Natural killer cell (primary cell): ENCODE measurements at regions not wholly inside any gene's neighbourhood (a gene's known extent, or its start where the extent isn't known, plus 50 kb on each side); places are given as distances from the start of the nearest gene placed in this dataset.
"Not testable (repeated sequence)": the region's sequence is repeated elsewhere in the genome, so short reads cannot be mapped to it uniquely, and the experiment has no call there.

Source experiments
- ATAC-seq, 3 donors: fragments of 150-1000 bp in 2 of 3; fragments of 200-7000 bp in 1 of 3; cut with Tn5 transposase; 1 replicate in 1 of 3; 2 replicates in 2 of 3; pipeline ENCODE4 v1.10.0; 2021; ENCODE audit warnings: mild to moderate bottlenecking in 2 of 3, moderate library complexity in 2 of 3
- DNase-seq, 2 donors: peaks; one replicate each; pipeline versions ENCODE4 v3.0.0 to v3.0.0-alpha.2; 2013 to 2021; ENCODE audit warnings: mixed read lengths in 1 of 2
- H3K27ac ChIP-seq: one replicate; pipeline ENCODE4 v1.5.1; 2013; ENCODE audit warnings: mild to moderate bottlenecking, low read length
- H3K27me3 ChIP-seq: one replicate; pipeline ENCODE4 v1.6.1; 2013; ENCODE audit warnings: low read length; ENCODE audit not compliant: control insufficient read depth, insufficient read depth
- H3K36me3 ChIP-seq: one replicate; pipeline ENCODE4 v1.6.1; 2013; ENCODE audit warnings: low read length; ENCODE audit not compliant: control insufficient read depth, insufficient read depth
- H3K4me1 ChIP-seq: one replicate; pipeline ENCODE4 v1.6.1; 2013; ENCODE audit warnings: low read length; ENCODE audit not compliant: control insufficient read depth, insufficient read depth
- H3K4me3 ChIP-seq: one replicate; pipeline ENCODE4 v1.5.1; 2013; ENCODE audit warnings: low read length
- H3K9me3 ChIP-seq: one replicate; pipeline ENCODE4 v1.6.1; 2013; ENCODE audit warnings: low read length; ENCODE audit not compliant: control insufficient read depth, insufficient read depth
- H3K27ac Mint-ChIP-seq, 2 donors: one replicate each; pipeline ENCODE4 v1.8.0; 2022; ENCODE audit warnings: mild to moderate bottlenecking in 2 of 2, mixed read lengths in 2 of 2, moderate library complexity in 1 of 2
- H3K27me3 Mint-ChIP-seq, 2 donors: one replicate each; pipeline ENCODE4 v1.8.0; 2022; ENCODE audit warnings: low read depth in 2 of 2, mixed read lengths in 2 of 2
- H3K36me3 Mint-ChIP-seq: one replicate; pipeline ENCODE4 v1.8.0; 2022; ENCODE audit warnings: mixed read lengths
- H3K4me1 Mint-ChIP-seq, 2 donors: one replicate each; pipeline ENCODE4 v1.8.0; 2022; ENCODE audit warnings: mixed read lengths in 2 of 2
- H3K4me3 Mint-ChIP-seq: one replicate; pipeline ENCODE4 v1.8.0; 2022; ENCODE audit warnings: mild to moderate bottlenecking, moderate library complexity, mixed read lengths
- H3K9me3 Mint-ChIP-seq, 2 donors: one replicate each; pipeline ENCODE4 v1.8.0; 2022; ENCODE audit warnings: mixed read lengths in 2 of 2
- CTCF ChIP-seq: fragments of 200-600 bp; IDR thresholded peaks from one replicate; pipeline ENCODE4 v1.8.0; 2022; ENCODE audit warnings: antibody characterized with exemption
- WGBS: methylation state at CpG from one replicate; pipeline ENCODE4 v1.1.7; 2013; ENCODE audit warnings: missing lambda C conversion rate; ENCODE audit not compliant: insufficient coverage; 5-methylcytosine and 5-hydroxymethylcytosine counted together
- intact Hi-C: fragments of 100-400 bp; cut with micrococcal nuclease; formaldehyde crosslinking; loops from one replicate; pipeline ENCODE4 v1.14.2; 2022

DNA sequence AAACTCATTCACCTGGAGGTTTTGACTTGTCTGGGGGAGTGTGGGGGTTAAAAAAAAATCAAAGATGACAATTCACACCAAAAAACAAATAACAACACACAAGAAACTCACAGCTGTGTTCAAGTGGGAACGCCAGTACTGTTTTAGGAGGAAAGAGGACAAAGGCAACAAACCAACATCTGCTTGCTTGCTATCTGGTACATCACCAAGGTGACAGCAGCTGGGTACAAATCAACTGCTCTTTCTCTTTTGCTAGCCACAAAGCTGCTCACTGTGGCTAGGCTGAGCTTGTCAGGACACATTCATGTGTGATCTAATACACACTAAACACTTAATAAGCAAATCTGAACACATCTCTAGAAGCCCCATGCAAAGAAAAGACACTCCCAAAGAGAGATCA lies 128.0 kb upstream of the RAP1B start:
- H3K27ac Mint-ChIP-seq: peak overlapping the region; percentile 87 to 89
- Histone ChIP-seq H3K9me3 (no peaks in the 10 kb centered on the region), H3K4me1 (peaks cover 13% of the 10 kb centered on the region), H3K4me3 (no peak overlapping the region), H3K36me3 (no peaks in the 10 kb centered on the region), H3K27me3 (no peaks in the 10 kb centered on the region), H3K27ac (peak overlapping the region; percentile 76)
- H3K27me3 Mint-ChIP-seq: no peaks in the 10 kb centered on the region
- DNase-seq (peak; percentile 36 to 53), ATAC-seq (peak; percentile 80 to 94 (median 85))
- no peak for TF ChIP-seq CTCF
- H3K9me3 Mint-ChIP-seq: no peaks in the 10 kb centered on the region
- H3K4me1 Mint-ChIP-seq: peaks cover 35% of the 10 kb centered on the region in 2 donors
- 13% methylated on average over 1 of the region's 1 CpG for WGBS
- H3K4me3 Mint-ChIP-seq: peak overlapping the region; percentile 61
- intact Hi-C loops: loop anchor here (5.0 kb wide), 3 partner anchors 35 to 115 kb away; no protein-coding TSS in a partner anchor
- no peaks in the 10 kb centered on the region for H3K36me3 Mint-ChIP-seq

DNA sequence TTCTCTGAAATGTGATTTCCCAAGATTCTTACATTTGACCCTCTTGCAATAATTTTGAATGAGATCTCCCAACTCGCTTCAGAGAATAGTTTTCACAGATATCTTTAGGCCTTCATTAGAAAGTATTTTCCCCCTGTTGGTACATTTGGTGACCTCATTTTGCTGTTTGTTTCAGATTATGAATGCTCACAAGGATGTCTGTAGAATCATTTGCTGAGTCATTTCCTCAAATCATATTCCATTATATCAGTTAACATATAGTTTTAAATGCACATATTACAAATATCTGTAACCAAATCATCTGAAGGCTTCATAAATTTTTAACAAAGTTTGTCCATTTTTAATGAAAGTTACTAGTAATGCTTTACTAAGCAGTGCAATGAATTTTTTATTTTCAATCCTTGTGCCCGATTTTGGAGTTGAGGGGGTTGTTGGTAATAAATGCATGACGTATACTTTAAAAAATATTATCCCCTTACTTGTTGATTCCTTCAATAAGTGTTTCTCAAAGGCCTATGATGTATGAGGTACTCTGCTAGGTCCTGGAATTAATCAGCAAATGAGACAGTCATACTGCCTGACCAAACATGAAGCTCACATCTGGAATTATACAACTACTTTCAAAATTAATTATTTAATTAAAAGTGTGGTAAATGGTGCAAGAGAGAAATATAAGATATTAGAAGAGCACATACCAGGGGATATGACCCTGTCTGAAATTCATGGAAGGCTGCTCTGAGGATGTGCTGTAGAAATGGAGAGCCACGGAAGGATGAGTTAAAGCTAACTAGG lies 126.9 kb upstream of the RAP1B start:
- ATAC-seq (no peak), DNase-seq (no peak)
- Histone ChIP-seq H3K9me3 (no peaks in the 10 kb centered on the region), H3K27ac (no peak overlapping the region), H3K4me1 (peaks cover 13% of the 10 kb centered on the region), H3K4me3 (no peak overlapping the region), H3K27me3 (no peaks in the 10 kb centered on the region), H3K36me3 (no peaks in the 10 kb centered on the region)
- Mint-ChIP-seq H3K27me3 (no peaks in the 10 kb centered on the region), H3K36me3 (no peaks in the 10 kb centered on the region), H3K4me3 (no peak overlapping the region), H3K9me3 (no peaks in the 10 kb centered on the region), H3K27ac (peak overlapping the region; percentile 87 to 89), H3K4me1 (peaks cover 34 to 35% of the 10 kb centered on the region in 2 donors)
- WGBS: 91% methylated on average over 1 of the region's 4 CpGs
- intact Hi-C loops: loop anchor here (5.0 kb wide), 3 partner anchors 36 to 116 kb away; no protein-coding TSS in a partner anchor
- TF ChIP-seq CTCF: no peak

DNA sequence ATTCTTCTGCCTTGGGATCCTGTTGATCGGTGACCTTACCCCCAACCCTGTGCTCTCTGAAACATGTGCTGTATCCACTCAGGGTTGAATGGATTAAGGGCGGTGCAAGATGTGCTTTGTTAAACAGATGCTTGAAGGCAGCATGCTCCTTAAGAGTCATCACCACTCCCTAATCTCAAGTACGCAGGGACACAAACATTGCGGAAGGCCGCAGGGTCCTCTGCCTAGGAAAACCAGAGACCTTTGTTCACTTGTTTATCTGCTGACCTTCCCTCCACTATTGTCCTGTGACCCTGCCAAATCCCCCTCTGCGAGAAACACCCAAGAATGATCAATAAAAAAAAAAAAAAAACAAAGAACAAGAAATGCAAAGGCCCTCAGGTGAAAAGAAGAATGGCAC lies 126.1 kb upstream of the RAP1B start:
- Mint-ChIP-seq H3K4me1 (peaks cover 41 to 42% of the 10 kb centered on the region in 2 donors), H3K27ac (peak overlapping the region in 1 of 2 donors; percentile 89)
- not testable (repeated sequence) for H3K4me3 Mint-ChIP-seq, H3K36me3 Mint-ChIP-seq, DNase-seq, H3K9me3 ChIP-seq, H3K36me3 ChIP-seq, H3K27me3 Mint-ChIP-seq, H3K27ac ChIP-seq, H3K9me3 Mint-ChIP-seq, H3K4me3 ChIP-seq, H3K27me3 ChIP-seq, ATAC-seq
- peaks cover 13% of the 10 kb centered on the region for H3K4me1 ChIP-seq
- intact Hi-C loops: loop anchor here (5.0 kb wide), 3 partner anchors 37 to 117 kb away; no protein-coding TSS in a partner anchor
- 100% methylated on average over 1 of the region's 6 CpGs for whole genome bisulfite sequencing

- H3K27ac Mint-ChIP-seq, H3K36me3 ChIP-seq, H3K9me3 ChIP-seq, H3K36me3 Mint-ChIP-seq, DNase-seq, H3K9me3 Mint-ChIP-seq, intact Hi-C loops, H3K4me3 Mint-ChIP-seq, H3K27ac ChIP-seq, H3K4me3 ChIP-seq, ATAC-seq, H3K27me3 ChIP-seq, H3K27me3 Mint-ChIP-seq, H3K4me1 ChIP-seq: not testable (repeated sequence)
- WGBS: 98% methylated on average over 5 of the region's 6 CpGs
- H3K4me1 Mint-ChIP-seq: peaks cover 45% of the 10 kb centered on the region in 2 donors
Measured at GRCh38 chr12:68486449-68486848, 124.2 kb upstream of the RAP1B start.
